Heart left ventricle (tissue), 16 donors: ENCODE measurements at regions not wholly inside any gene's neighbourhood (a gene's known extent, or its start where the extent isn't known, plus 50 kb on each side); places are given as distances from the start of the nearest gene placed in this dataset.

ENCODE experiments used
- ATAC-seq, 4 donors: fragments of 200-7000 bp; cut with Tn5 transposase; one replicate each; pipeline ENCODE4 v1.9.1; 2020 to 2022; ENCODE audit warnings: moderate library complexity in 4 of 4, mild to moderate bottlenecking in 3 of 4, moderate number of reproducible peaks in 1 of 4
- DNase-seq, 5 donors: peaks; one replicate each; pipeline ENCODE4 v3.0.0-alpha.2; 2020
- H3K27ac ChIP-seq, 12 donors: fragments of 200-600 bp; sonication (generic) in 4 of 12; one replicate each; pipeline versions ENCODE4 v1.5.0 to v1.8.0; 2016 to 2022; ENCODE audit warnings: mild to moderate bottlenecking in 2 of 12
- H3K27me3 ChIP-seq, 9 donors: fragments of 200-600 bp; sonication (generic) in 2 of 9; one replicate each; pipeline versions ENCODE4 v1.5.1 to v1.8.0; 2016 to 2022; ENCODE audit warnings: mild to moderate bottlenecking in 3 of 9
- H3K36me3 ChIP-seq, 9 donors: fragments of 200-600 bp; sonication (generic) in 2 of 9; one replicate each; pipeline versions ENCODE4 v1.5.0 to v1.8.0; 2018 to 2022; ENCODE audit warnings: mild to moderate bottlenecking in 2 of 9
- H3K4me1 ChIP-seq, 12 donors: fragments of 200-600 bp; sonication (generic) in 4 of 12; one replicate each; pipeline versions ENCODE4 v1.5.0 to v1.8.0; 2016 to 2022; ENCODE audit warnings: mild to moderate bottlenecking in 3 of 12
- H3K4me3 ChIP-seq, 12 donors: fragments of 200-600 bp; sonication (generic) in 4 of 12; one replicate each; pipeline versions ENCODE4 v1.5.0 to v1.8.0; 2017 to 2022; ENCODE audit warnings: mild to moderate bottlenecking in 9 of 12, moderate library complexity in 4 of 12
- H3K9me3 ChIP-seq, 12 donors: fragments of 200-600 bp; sonication (generic) in 4 of 12; one replicate each; pipeline versions ENCODE4 v1.5.0 to v1.8.0; 2016 to 2022; ENCODE audit warnings: mild to moderate bottlenecking in 1 of 12
- POLR2A ChIP-seq, 2 donors: fragments of 450-650 bp; IDR thresholded peaks; one replicate each; pipeline ENCODE4 v1.6.1; 2017; ENCODE audit warnings: antibody characterized with exemption in 2 of 2, mild to moderate bottlenecking in 2 of 2, moderate library complexity in 2 of 2
- WGBS, 4 donors: extraction: QIAGEN DNeasy Blood & Tissue Kit in 2 of 4; methylation state at CpG; one replicate each; pipeline versions ENCODE4 v1.1.5 to v1.1.7; 2013 to 2018; 5-methylcytosine and 5-hydroxymethylcytosine counted together
- intact Hi-C, 10 donors: fragments of 100-400 bp; cut with DNase I; formaldehyde crosslinking; loops; one replicate each; pipeline versions ENCODE4 v1.11.1 to v1.14.2; 2022
- TF ChIP-seq, protein P1 (sequence below), 12 donors: fragments of 200-600 bp; sonication (generic) in 4 of 12; IDR thresholded peaks; one replicate each; pipeline versions ENCODE4 v1.5.0 to v1.8.0; 2018 to 2022; ENCODE audit warnings: antibody characterized with exemption in 12 of 12, mild to moderate bottlenecking in 5 of 12
- donor health status: ischemic (EF 13 %, LVEDD 7.1; RV severe dilation, severe dysfunction).
- donor health status: healthy with polysubstance abuse.
- donor health status: DM: no; HTN: yes; CAD: no.
- donor health status: DM: no; HTN: no; CAD: no.
- donor health status: ischemic (EF 25% LVEDD 6.9; RV normal size, moderate dysfunction).
- donor health status: ischemic (EF 25% LVEDD 5.7; RV mildly dilated, moderate dysfunction).
- donor health status: healthy.
- donor health status: DM: yes; HTN: yes; CAD: no.
- donor health status: ischemic (EF 35%, LVEDD 5.7; RV mildly dilated, moderate dysfunction).
- donor health status: nonischemic (EF 11% LVEDD 7.7; RV severe dilation, severe dysfunction).
- donor health status: DM: yes; HTN: yes; CAD: no.
- donor health status: PGD.
- donor health status: ischemic (EF 29% LVEDD 5.4; RV normal size, mild dysfunction).
- donor health status: nonischemic (EF 23%, LVEDD 6.1; RV moderate dilation, normal function).

DNA sequence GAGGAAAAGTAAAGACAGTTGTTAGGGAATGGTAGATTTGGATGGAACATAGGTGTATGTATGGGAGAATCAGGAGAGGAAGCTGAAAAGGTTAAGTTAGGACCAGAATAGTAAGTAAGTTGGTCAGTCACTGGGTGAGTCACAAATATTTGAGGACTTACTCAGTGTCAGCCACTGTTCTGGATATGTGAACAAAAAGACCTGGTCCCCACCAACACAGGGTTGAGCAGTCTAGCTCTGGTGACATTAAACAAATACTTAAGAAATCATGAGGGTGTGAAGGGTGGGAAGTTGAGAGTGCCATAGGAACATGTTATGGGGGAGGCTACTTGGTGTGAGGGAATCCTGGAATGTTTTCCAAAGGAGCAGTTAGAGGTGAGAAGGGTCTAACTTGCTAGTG, 246.9 kb downstream of the PTEN start:
- ATAC-seq (peak in 2 of 4 donors; percentile 27 to 46), DNase-seq (no peak)
- Histone ChIP-seq H3K4me1 (peaks cover 0 to 60% (median 3%) of the 10 kb centered on the region in 12 donors), H3K27me3 (no peaks in the 10 kb centered on the region), H3K27ac (no peak overlapping the region), H3K36me3 (no peaks in the 10 kb centered on the region), H3K9me3 (no peaks in the 10 kb centered on the region), H3K4me3 (no peak overlapping the region)
- intact Hi-C loops: loop anchor here in 8 of 10 donors (5.0 to 10.0 kb wide), 6 partner anchors 133 to 456 kb away; partner anchors contain the start of genes KLLN (in 3 of the 8), PTEN (in 3 of the 8) and PAPSS2 (in 1 of the 8)
- TF ChIP-seq POLR2A (IDR thresholded peaks at IDR 0.05): no peak
- TF ChIP-seq, protein P1, sequence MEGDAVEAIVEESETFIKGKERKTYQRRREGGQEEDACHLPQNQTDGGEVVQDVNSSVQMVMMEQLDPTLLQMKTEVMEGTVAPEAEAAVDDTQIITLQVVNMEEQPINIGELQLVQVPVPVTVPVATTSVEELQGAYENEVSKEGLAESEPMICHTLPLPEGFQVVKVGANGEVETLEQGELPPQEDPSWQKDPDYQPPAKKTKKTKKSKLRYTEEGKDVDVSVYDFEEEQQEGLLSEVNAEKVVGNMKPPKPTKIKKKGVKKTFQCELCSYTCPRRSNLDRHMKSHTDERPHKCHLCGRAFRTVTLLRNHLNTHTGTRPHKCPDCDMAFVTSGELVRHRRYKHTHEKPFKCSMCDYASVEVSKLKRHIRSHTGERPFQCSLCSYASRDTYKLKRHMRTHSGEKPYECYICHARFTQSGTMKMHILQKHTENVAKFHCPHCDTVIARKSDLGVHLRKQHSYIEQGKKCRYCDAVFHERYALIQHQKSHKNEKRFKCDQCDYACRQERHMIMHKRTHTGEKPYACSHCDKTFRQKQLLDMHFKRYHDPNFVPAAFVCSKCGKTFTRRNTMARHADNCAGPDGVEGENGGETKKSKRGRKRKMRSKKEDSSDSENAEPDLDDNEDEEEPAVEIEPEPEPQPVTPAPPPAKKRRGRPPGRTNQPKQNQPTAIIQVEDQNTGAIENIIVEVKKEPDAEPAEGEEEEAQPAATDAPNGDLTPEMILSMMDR (IDR thresholded peaks at IDR 0.05): no peak

DNA sequence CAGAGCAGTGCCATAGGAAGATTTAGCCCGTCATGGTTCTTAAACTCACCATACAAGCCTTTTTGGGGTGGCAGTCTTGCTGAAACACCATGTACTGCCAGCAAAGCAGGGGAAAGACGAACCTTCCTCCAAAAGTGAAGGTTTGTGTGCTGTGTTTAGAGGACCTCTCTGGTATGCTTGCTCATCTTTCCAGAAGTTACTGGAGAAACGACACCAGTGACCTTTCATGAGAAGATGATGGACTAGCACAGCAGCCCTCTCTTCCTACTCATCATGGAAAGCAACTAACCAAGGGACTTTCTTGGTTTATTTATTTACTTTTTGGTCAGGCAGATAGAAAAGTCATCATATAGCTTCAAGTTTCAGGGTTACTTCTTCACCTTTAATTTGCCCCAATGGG, 247.4 kb downstream of the PTEN start:
- H3K4me3 ChIP-seq: no peak overlapping the region
- TF ChIP-seq, protein P1 (IDR thresholded peaks at IDR 0.05): no peak
- TF ChIP-seq POLR2A (IDR thresholded peaks at IDR 0.05): no peak
- H3K4me1 ChIP-seq: peaks cover 0 to 61% (median 3%) of the 10 kb centered on the region in 12 donors
- no peaks in the 10 kb centered on the region for H3K27me3 ChIP-seq
- intact Hi-C loops: loop anchor here in 8 of 10 donors (5.0 to 10.0 kb wide), 6 partner anchors 134 to 456 kb away; partner anchors contain the start of genes KLLN (in 3 of the 8), PTEN (in 3 of the 8) and PAPSS2 (in 1 of the 8)
- no peaks in the 10 kb centered on the region for H3K36me3 ChIP-seq
- ATAC-seq (no peak), DNase-seq (no peak)
- H3K9me3 ChIP-seq: no peaks in the 10 kb centered on the region
- 90 to 95% (median 94%) methylated on average over 3 of the region's 3 CpGs for WGBS, 4 donors
- no peak overlapping the region for H3K27ac ChIP-seq

DNA sequence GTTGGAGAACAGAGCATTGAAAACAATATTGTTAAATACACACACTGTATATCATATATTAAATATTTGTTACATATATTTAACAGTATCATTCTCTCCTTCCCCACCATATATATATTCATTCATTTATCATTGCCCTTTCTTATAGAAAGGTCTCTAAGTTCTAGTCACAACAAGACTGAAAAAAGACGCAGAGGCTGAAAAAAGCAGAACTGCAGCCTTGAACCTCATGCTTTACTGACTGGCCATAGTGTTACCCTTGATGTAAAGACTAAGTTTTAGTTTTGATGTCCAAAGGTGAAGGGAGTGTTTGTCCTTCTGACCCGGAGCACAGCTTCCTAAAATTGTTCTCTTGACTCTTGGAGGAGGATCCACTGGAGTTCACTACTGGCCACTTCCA, 247.9 kb downstream of the PTEN start:
- intact Hi-C loops: loop anchor here in 8 of 10 donors (5.0 to 10.0 kb wide), 6 partner anchors 134 to 456 kb away; partner anchors contain the start of genes KLLN (in 3 of the 8), PTEN (in 3 of the 8) and PAPSS2 (in 1 of the 8)
- H3K9me3 ChIP-seq: no peaks in the 10 kb centered on the region
- no peak overlapping the region for H3K4me3 ChIP-seq
- no peak for DNase-seq
- peaks cover 0 to 62% (median 3%) of the 10 kb centered on the region in 12 donors for H3K4me1 ChIP-seq
- 80 to 91% (median 85%) methylated on average over 2 of the region's 2 CpGs for WGBS, 4 donors
- H3K27ac ChIP-seq: no peak overlapping the region
- no peaks in the 10 kb centered on the region for H3K27me3 ChIP-seq
- no peak for ATAC-seq
- TF ChIP-seq POLR2A (IDR thresholded peaks at IDR 0.05): no peak
- TF ChIP-seq, protein P1 (IDR thresholded peaks at IDR 0.05): no peak
- no peaks in the 10 kb centered on the region for H3K36me3 ChIP-seq

DNA sequence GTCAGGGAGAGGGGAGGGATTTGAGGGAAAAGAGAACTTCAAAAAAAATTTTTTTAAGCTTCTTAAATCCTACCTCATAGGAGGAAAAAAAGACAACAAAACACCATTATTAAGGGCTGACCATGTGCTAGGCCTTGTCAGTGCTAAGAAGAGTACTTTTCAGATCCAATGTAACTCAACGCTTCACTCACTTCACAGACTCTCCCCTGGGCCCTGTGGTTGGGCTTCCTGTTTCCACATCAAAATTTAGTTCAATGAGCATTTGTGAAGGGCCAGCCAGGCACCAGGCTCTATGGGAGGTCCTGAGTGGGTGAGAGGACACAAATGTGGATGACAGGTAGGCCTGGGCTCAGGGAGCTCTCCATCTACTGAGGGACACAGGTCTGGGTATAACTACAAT, 249.8 kb downstream of the PTEN start:
- Histone ChIP-seq H3K4me3 (no peak overlapping the region), H3K9me3 (no peaks in the 10 kb centered on the region), H3K4me1 (peaks cover 0 to 65% (median 3%) of the 10 kb centered on the region in 12 donors), H3K27me3 (no peaks in the 10 kb centered on the region), H3K27ac (no peak overlapping the region), H3K36me3 (no peaks in the 10 kb centered on the region)
- intact Hi-C loops: loop anchor here in 8 of 10 donors (5.0 to 10.0 kb wide), 6 partner anchors 136 to 458 kb away; partner anchors contain the start of genes KLLN (in 3 of the 8), PTEN (in 3 of the 8) and PAPSS2 (in 1 of the 8)
- ATAC-seq (peak in 3 of 4 donors; percentile 51 to 61 (median 57)), DNase-seq (peak in 4 of 5 donors; percentile 24 to 63 (median 47))
- 71 to 84% (median 80%) methylated on average over 1 of the region's 1 CpG for WGBS, 4 donors
- TF ChIP-seq, protein P1 (IDR thresholded peaks at IDR 0.05): no peak
- TF ChIP-seq POLR2A (IDR thresholded peaks at IDR 0.05): no peak
